ENCODE measurements at regions not wholly inside any gene's neighbourhood (a gene's known extent, or its start where the extent isn't known, plus 50 kb on each side); places are given as distances from the start of the nearest gene placed in this dataset.

GRCh38 chr15:96695426-96695825 is 364.9 kb downstream of the NR2F2 start:
- no peak for TF ChIP-seq CTCF (IDR thresholded peaks at IDR 0.05; ENCODE audit: low read length)
- no peak for TF ChIP-seq EZH2phosphoT487 (IDR thresholded peaks at IDR 0.05; ENCODE audit: low read length)

All from MM.1S (cell line).